PFSK-1 (cell line): ENCODE measurements at regions not wholly inside any gene's neighbourhood (a gene's known extent, or its start where the extent isn't known, plus 50 kb on each side); places are given as distances from the start of the nearest gene placed in this dataset.

Experiments used
- POLR2AphosphoS5 ChIP-seq: IDR thresholded peaks from 2 replicates; pipeline ENCODE4 v1.6.1; 2012; ENCODE audit warnings: low read depth, mild to moderate bottlenecking, control low read depth, low read length, moderate library complexity
- REST ChIP-seq, 2 experiments: IDR thresholded peaks; 2 replicates each; pipeline versions ENCODE4 v1.6.1 to v1.8.0; 2011 to 2012; ENCODE audit warnings: low read depth in 2 of 2, low read length in 2 of 2, control low read depth in 1 of 2, inconsistent platforms in 1 of 2, mild to moderate bottlenecking in 1 of 2, moderate library complexity in 1 of 2; ENCODE audit not compliant: insufficient read depth in 1 of 2
- TAF1 ChIP-seq: IDR thresholded peaks from 2 replicates; pipeline ENCODE4 v1.6.1; 2012; ENCODE audit warnings: low read length, control low read depth, borderline replicate concordance; ENCODE audit not compliant: insufficient read depth

GRCh38 chr2:145682546-145683157 lies 1162.7 kb upstream of the ZEB2 start:
- TF ChIP-seq POLR2AphosphoS5 (no peak), TAF1 (no peak), REST (IDR thresholded peaks at IDR 0.05; ENCODE audit: insufficient read depth in 1 of 2, low read depth in 2 of 2, low read length in 2 of 2) (no peak)
